A673 (cell line): ENCODE measurements at regions not wholly inside any gene's neighbourhood (a gene's known extent, or its start where the extent isn't known, plus 50 kb on each side); places are given as distances from the start of the nearest gene placed in this dataset.

Experiments
- BruUV-seq: library from RNA; stranded (reverse); fragments of 400-500 nt; replicated peaks from 2 replicates; lab custom pipeline; 2021; lab: Mats Ljungman, UMichigan
- CTCF ChIA-PET: fragments of 300-600 bp; sonication (Branson Sonifier 250); formaldehyde crosslinking; loops from one replicate; lab custom pipeline; 2022; ENCODE audit warnings: antibody characterized with exemption; lab: Charles Lee
- POLR2A ChIA-PET: fragments of 300-600 bp; sonication (Branson Sonifier 250); formaldehyde crosslinking; loops from one replicate; lab custom pipeline; 2022; ENCODE audit warnings: antibody characterized with exemption; ENCODE audit not compliant: low non-redundant PET; lab: Charles Lee
- DNase-seq: peaks from one replicate; pipeline ENCODE4 v3.0.0-alpha.2; 2015; ENCODE audit warnings: low spot score
- H3K27ac ChIP-seq: fragments of 200-600 bp; sonication (generic); 2 replicates; pipeline ENCODE4 v1.5.1; 2016; ENCODE audit warnings: mixed run types, low read depth, mild to moderate bottlenecking, mixed read lengths, antibody characterized with exemption, low read length; ENCODE audit not compliant: poor library complexity, severe bottlenecking
- H3K27me3 ChIP-seq: fragments of 200-600 bp; sonication (generic); replicated peaks from 2 replicates; pipeline ENCODE4 v1.6.1; 2017; ENCODE audit warnings: mixed run types, low read depth, mild to moderate bottlenecking, mixed read lengths, antibody characterized with exemption, low read length; ENCODE audit not compliant: insufficient read depth, poor library complexity
- H3K36me3 ChIP-seq: fragments of 200-600 bp; sonication (generic); 2 replicates; pipeline ENCODE4 v1.6.1; 2016; ENCODE audit warnings: mixed run types, mild to moderate bottlenecking, mixed read lengths, antibody characterized with exemption, low read length; ENCODE audit not compliant: insufficient read depth, poor library complexity, severe bottlenecking
- H3K4me1 ChIP-seq: fragments of 200-600 bp; sonication (generic); 2 replicates; pipeline ENCODE4 v1.6.1; 2017; ENCODE audit warnings: mixed run types, mild to moderate bottlenecking, mixed read lengths, antibody characterized with exemption, low read length; ENCODE audit not compliant: insufficient read depth, poor library complexity, severe bottlenecking
- H3K4me3 ChIP-seq: fragments of 200-600 bp; sonication (generic); 2 replicates; pipeline ENCODE4 v1.5.1; 2016; ENCODE audit warnings: low read depth, mixed run types, mild to moderate bottlenecking, mixed read lengths, low read length; ENCODE audit not compliant: poor library complexity, severe bottlenecking
- H3K9me3 ChIP-seq: fragments of 200-600 bp; sonication (generic); 2 replicates; pipeline ENCODE4 v1.6.1; 2016; ENCODE audit warnings: mixed run types, low read depth, mild to moderate bottlenecking, mixed read lengths, antibody characterized with exemption, low read length; ENCODE audit not compliant: poor library complexity, severe bottlenecking
- CTCF ChIP-seq: fragments of 300-800, 200-600 bp; sonication (generic); conservative IDR thresholded peaks from 2 replicates; pipeline ENCODE4 v1.5.1; 2017; ENCODE audit warnings: low read depth, mild to moderate bottlenecking, antibody characterized with exemption, low read length, moderate library complexity, mixed read lengths
- EZH2 ChIP-seq: fragments of 200-600 bp; sonication (generic); IDR thresholded peaks from 2 replicates; pipeline ENCODE4 v1.6.1; 2017; ENCODE audit warnings: borderline replicate concordance, low read depth, mild to moderate bottlenecking, mixed read lengths, antibody characterized with exemption, low read length; ENCODE audit not compliant: poor library complexity, severe bottlenecking
- intact Hi-C: fragments of 100-400 bp; cut with micrococcal nuclease; formaldehyde crosslinking; loops from one replicate; pipeline ENCODE4 v1.10.0; 2022; ENCODE audit not compliant: unreplicated experiment

- TF ChIP-seq EZH2: no peak
- TF ChIP-seq CTCF: peak; percentile 84
- Histone ChIP-seq H3K27ac (no peak overlapping the region), H3K36me3 (no peaks in the 10 kb centered on the region), H3K9me3 (no peaks in the 10 kb centered on the region), H3K4me1 (no peaks in the 10 kb centered on the region), H3K4me3 (no peak overlapping the region), H3K27me3 (no peaks in the 10 kb centered on the region)
- DNase-seq: peak; percentile 70
- BruUV-seq: no TSS peak
- intact Hi-C loops: loop anchor here (5.0 kb wide), 2 partner anchors 359 to 831 kb away; no protein-coding TSS in a partner anchor
- POLR2A ChIA-PET: no interaction called here
- CTCF ChIA-PET: interaction anchor here (1.0 to 1.1 kb wide), 2 partner anchors 361 to 830 kb away, joined by 3 read pairs; no protein-coding TSS in a partner anchor
Observed at GRCh38 chr5:30401479-30402058, 791.9 kb upstream of the CDH6 start.

- Histone ChIP-seq H3K4me1 (no peaks in the 10 kb centered on the region), H3K27me3 (no peaks in the 10 kb centered on the region), H3K36me3 (no peaks in the 10 kb centered on the region), H3K27ac (no peak overlapping the region), H3K9me3 (no peaks in the 10 kb centered on the region), H3K4me3 (no peak overlapping the region)
- ChIA-PET CTCF (no interaction called here), POLR2A (no interaction called here)
- TF ChIP-seq CTCF: no peak
- TF ChIP-seq EZH2: no peak
- DNase-seq: no peak
- intact Hi-C loops: no loop called here
- BruUV-seq: no TSS peak
Observed at GRCh38 chr5:30398423-30398822, 795.1 kb upstream of the CDH6 start.

- Histone ChIP-seq H3K27ac (no peak overlapping the region), H3K4me1 (no peaks in the 10 kb centered on the region), H3K27me3 (no peaks in the 10 kb centered on the region), H3K36me3 (no peaks in the 10 kb centered on the region), H3K9me3 (no peaks in the 10 kb centered on the region), H3K4me3 (no peak overlapping the region)
- DNase-seq: no peak
- ChIA-PET POLR2A (no interaction called here), CTCF (no interaction called here)
- intact Hi-C loops: no loop called here
- no peak for TF ChIP-seq CTCF
- no peak for TF ChIP-seq EZH2
- no TSS peak for BruUV-seq
Observed at GRCh38 chr5:30392897-30393296, 800.6 kb upstream of the CDH6 start.
